ENCODE measurements at regions not wholly inside any gene's neighbourhood (a gene's known extent, or its start where the extent isn't known, plus 50 kb on each side); places are given as distances from the start of the nearest gene placed in this dataset.

GRCh38 chr16:85541181-85541580 lies 71.9 kb upstream of the GSE1 start:
- no peak overlapping the region for H3K4me3 ChIP-seq
- 75 to 100% methylated on average over 1 to 8 of the region's 8 CpGs for WGBS, 2 donors
- peaks cover 16% of the 10 kb centered on the region for H3K4me1 ChIP-seq
- TF ChIP-seq POLR2A (IDR thresholded peaks at IDR 0.05) (no peak), CTCF (IDR thresholded peaks at IDR 0.05) (no peak)
- DNase-seq: no peak
- no peaks in the 10 kb centered on the region for H3K36me3 ChIP-seq (ENCODE audit: low read depth, missing control alignments)
- no peaks in the 10 kb centered on the region for H3K9me3 ChIP-seq
- no peak overlapping the region for H3K27ac ChIP-seq
- intact Hi-C loops (cut with DNase I; ENCODE audit: low total_unique reads): no loop called here
- no peaks in the 10 kb centered on the region for H3K27me3 ChIP-seq

GRCh38 chr16:85541619-85541979 lies 71.5 kb upstream of the GSE1 start:
- peaks cover 12% of the 10 kb centered on the region for H3K4me1 ChIP-seq
- no peak for TF ChIP-seq POLR2A (IDR thresholded peaks at IDR 0.05)
- TF ChIP-seq CTCF (IDR thresholded peaks at IDR 0.05): no peak
- no peaks in the 10 kb centered on the region for H3K9me3 ChIP-seq
- H3K4me3 ChIP-seq: no peak overlapping the region
- intact Hi-C loops (cut with DNase I; ENCODE audit: low total_unique reads): no loop called here
- no peak for DNase-seq
- H3K27me3 ChIP-seq: no peaks in the 10 kb centered on the region
- H3K36me3 ChIP-seq (ENCODE audit: low read depth, missing control alignments): no peaks in the 10 kb centered on the region
- WGBS, 2 donors: 43 to 54% methylated on average over 6 to 7 of the region's 7 CpGs
- no peak overlapping the region for H3K27ac ChIP-seq

GRCh38 chr16:85541980-85542900 lies 70.9 kb upstream of the GSE1 start:
- H3K4me3 ChIP-seq: no peak overlapping the region
- DNase-seq: no peak
- H3K4me1 ChIP-seq: peaks cover 11% of the 10 kb centered on the region
- H3K27ac ChIP-seq: no peak overlapping the region
- intact Hi-C loops (cut with DNase I; ENCODE audit: low total_unique reads): no loop called here
- TF ChIP-seq POLR2A (IDR thresholded peaks at IDR 0.05) (no peak), CTCF (IDR thresholded peaks at IDR 0.05) (no peak)
- H3K36me3 ChIP-seq (ENCODE audit: low read depth, missing control alignments): no peaks in the 10 kb centered on the region
- H3K27me3 ChIP-seq: no peaks in the 10 kb centered on the region
- WGBS, 2 donors: 62 to 67% methylated on average over 18 to 20 of the region's 20 CpGs
- H3K9me3 ChIP-seq: no peaks in the 10 kb centered on the region

GRCh38 chr16:85543536-85543935 lies 69.6 kb upstream of the GSE1 start:
- Histone ChIP-seq H3K4me3 (no peak overlapping the region), H3K27me3 (no peaks in the 10 kb centered on the region), H3K36me3 (ENCODE audit: low read depth, missing control alignments) (no peaks in the 10 kb centered on the region), H3K27ac (no peak overlapping the region), H3K9me3 (no peaks in the 10 kb centered on the region), H3K4me1 (peaks cover 11% of the 10 kb centered on the region)
- DNase-seq: no peak
- 65 to 79% methylated on average over 4 of the region's 4 CpGs for WGBS, 2 donors
- TF ChIP-seq CTCF (IDR thresholded peaks at IDR 0.05) (no peak), POLR2A (IDR thresholded peaks at IDR 0.05) (no peak)
- intact Hi-C loops (cut with DNase I; ENCODE audit: low total_unique reads): no loop called here

GRCh38 chr16:85544016-85544415 lies 69.1 kb upstream of the GSE1 start:
- no peak for DNase-seq
- TF ChIP-seq CTCF (IDR thresholded peaks at IDR 0.05) (no peak), POLR2A (IDR thresholded peaks at IDR 0.05) (no peak)
- no peak overlapping the region for H3K27ac ChIP-seq
- H3K9me3 ChIP-seq: no peaks in the 10 kb centered on the region
- 88 to 93% methylated on average over 6 to 16 of the region's 16 CpGs for WGBS, 2 donors
- peaks cover 11% of the 10 kb centered on the region for H3K4me1 ChIP-seq
- H3K36me3 ChIP-seq (ENCODE audit: low read depth, missing control alignments): no peaks in the 10 kb centered on the region
- H3K4me3 ChIP-seq: no peak overlapping the region
- intact Hi-C loops (cut with DNase I; ENCODE audit: low total_unique reads): no loop called here
- no peaks in the 10 kb centered on the region for H3K27me3 ChIP-seq
